Neural cell (in vitro differentiated cells): ENCODE measurements at regions not wholly inside any gene's neighbourhood (a gene's known extent, or its start where the extent isn't known, plus 50 kb on each side); places are given as distances from the start of the nearest gene placed in this dataset.

Experiments
- H2AFZ ChIP-seq: fragments of 200-600, 300-800 bp; sonication (generic), shearing (Covaris generic); 2 replicates; pipeline ENCODE4 v1.6.0; 2014; ENCODE audit warnings: low read depth, mild to moderate bottlenecking, antibody characterized with exemption, low read length, moderate library complexity
- H3F3A ChIP-seq: fragments of 200-600 bp; shearing (Covaris generic); 2 replicates; pipeline ENCODE4 v1.6.1; 2016; ENCODE audit warnings: mild to moderate bottlenecking, moderate library complexity, mixed read lengths, antibody characterized with exemption, low read length; ENCODE audit not compliant: insufficient read depth, poor library complexity, severe bottlenecking
- H3K27ac ChIP-seq: fragments of 200-600, 300-800 bp; sonication (generic), shearing (Covaris generic); 2 replicates; pipeline ENCODE4 v1.5.1; 2014; ENCODE audit warnings: mild to moderate bottlenecking, low read length, moderate library complexity
- H3K27me3 ChIP-seq: fragments of 300-800, 200-600 bp; sonication (generic), shearing (Covaris generic); 2 replicates; pipeline ENCODE4 v1.6.0; 2014; ENCODE audit warnings: mild to moderate bottlenecking, low read depth, low read length, moderate library complexity; ENCODE audit not compliant: insufficient read depth
- H3K36me3 ChIP-seq: fragments of 300-800, 200-600 bp; sonication (generic), shearing (Covaris generic); 2 replicates; pipeline ENCODE4 v1.5.1; 2014; ENCODE audit warnings: mild to moderate bottlenecking, antibody characterized with exemption, low read length, moderate library complexity; ENCODE audit not compliant: insufficient read depth
- H3K4me2 ChIP-seq: fragments of 300-800, 200-600 bp; sonication (generic), shearing (Covaris generic); 2 replicates; pipeline ENCODE4 v1.6.0; 2014; ENCODE audit warnings: mild to moderate bottlenecking, low read length
- H3K4me3 ChIP-seq: fragments of 300-800, 200-600 bp; sonication (generic), shearing (Covaris generic); 2 replicates; pipeline ENCODE4 v1.5.1; 2014; ENCODE audit warnings: mild to moderate bottlenecking, low read length, moderate library complexity
- H3K79me2 ChIP-seq: fragments of 200-600 bp; shearing (Covaris generic); replicated peaks from 2 replicates; pipeline ENCODE4 v1.6.0; 2014; ENCODE audit warnings: mild to moderate bottlenecking, low read length, moderate library complexity; ENCODE audit not compliant: insufficient read depth
- H3K9ac ChIP-seq: fragments of 300-800, 200-600 bp; sonication (generic), shearing (Covaris generic); 2 replicates; pipeline ENCODE4 v1.6.1; 2016; ENCODE audit warnings: mild to moderate bottlenecking, low read length, mixed read lengths
- H3K9me2 ChIP-seq: fragments of 200-600 bp; shearing (Covaris generic); 2 replicates; pipeline ENCODE4 v1.6.1; 2016; ENCODE audit warnings: mild to moderate bottlenecking, low read length, mixed read lengths; ENCODE audit not compliant: insufficient read depth
- H3K9me3 ChIP-seq: fragments of 200-600, 300-800 bp; sonication (generic), shearing (Covaris generic); 2 replicates; pipeline ENCODE4 v1.6.1; 2016; ENCODE audit warnings: mild to moderate bottlenecking, mixed run types, low read length, moderate library complexity, mixed read lengths
- H4K20me1 ChIP-seq: fragments of 200-600 bp; shearing (Covaris generic); 2 replicates; pipeline ENCODE4 v1.6.1; 2016; ENCODE audit warnings: mild to moderate bottlenecking, mixed run types; ENCODE audit not compliant: insufficient read depth
- CTCF ChIP-seq: fragments of 450-650 bp; IDR thresholded peaks from 2 replicates; pipeline ENCODE4 v1.5.1; 2014; ENCODE audit warnings: antibody characterized with exemption, mild to moderate bottlenecking, moderate library complexity; ENCODE audit not compliant: poor library complexity, severe bottlenecking
- EP300 ChIP-seq: fragments of 450-650 bp; conservative IDR thresholded peaks from 2 replicates; pipeline ENCODE4 v1.6.1; 2014; ENCODE audit warnings: antibody characterized with exemption, mild to moderate bottlenecking, moderate library complexity; ENCODE audit not compliant: poor library complexity, severe bottlenecking
- EZH2 ChIP-seq: fragments of 200-600, 300-800 bp; shearing (Covaris generic), sonication (generic); IDR thresholded peaks from 2 replicates; pipeline ENCODE4 v1.6.1; 2014; ENCODE audit warnings: antibody characterized with exemption, low read length, borderline replicate concordance, mild to moderate bottlenecking; ENCODE audit not compliant: insufficient read depth, poor library complexity, severe bottlenecking
- MXI1 ChIP-seq: fragments of 450-650 bp; conservative IDR thresholded peaks from 2 replicates; pipeline ENCODE4 v1.6.1; 2014; ENCODE audit warnings: antibody characterized with exemption, mild to moderate bottlenecking; ENCODE audit not compliant: poor library complexity, severe bottlenecking
- POLR2AphosphoS5 ChIP-seq: IDR thresholded peaks from 2 replicates; pipeline ENCODE4 v1.6.1; 2012
- RAD21 ChIP-seq: fragments of 450-650 bp; conservative IDR thresholded peaks from 2 replicates; pipeline ENCODE4 v1.6.1; 2014; ENCODE audit warnings: antibody characterized with exemption, mild to moderate bottlenecking, moderate library complexity
- SMC3 ChIP-seq: fragments of 450-650 bp; conservative IDR thresholded peaks from 2 replicates; pipeline ENCODE4 v1.6.1; 2014; ENCODE audit warnings: antibody characterized with exemption, mild to moderate bottlenecking, moderate library complexity; ENCODE audit not compliant: poor library complexity
- TAF1 ChIP-seq: IDR thresholded peaks from 2 replicates; pipeline ENCODE4 v1.6.1; 2012; ENCODE audit warnings: low read depth
- TF ChIP-seq, protein P1 (sequence below): IDR thresholded peaks from 2 replicates; pipeline ENCODE4 v1.6.1; 2012; ENCODE audit warnings: borderline replicate concordance

GRCh38 chr9:29882767-29883166, 2309.5 kb upstream of the C9orf72 start:
- no peak overlapping the region for H3K9ac ChIP-seq
- H3K36me3 ChIP-seq = no peaks in the 10 kb centered on the region
- no peaks in the 10 kb centered on the region for H4K20me1 ChIP-seq
- H3F3A ChIP-seq = no peaks in the 10 kb centered on the region
- no peaks in the 10 kb centered on the region for H3K9me2 ChIP-seq
- H2AFZ ChIP-seq = no peak overlapping the region
- H3K9me3 ChIP-seq = no peaks in the 10 kb centered on the region
- no peaks in the 10 kb centered on the region for H3K27me3 ChIP-seq
- no peaks in the 10 kb centered on the region for H3K79me2 ChIP-seq
- no peak overlapping the region for H3K4me3 ChIP-seq
- no peak overlapping the region for H3K27ac ChIP-seq
- TF ChIP-seq, protein P1, sequence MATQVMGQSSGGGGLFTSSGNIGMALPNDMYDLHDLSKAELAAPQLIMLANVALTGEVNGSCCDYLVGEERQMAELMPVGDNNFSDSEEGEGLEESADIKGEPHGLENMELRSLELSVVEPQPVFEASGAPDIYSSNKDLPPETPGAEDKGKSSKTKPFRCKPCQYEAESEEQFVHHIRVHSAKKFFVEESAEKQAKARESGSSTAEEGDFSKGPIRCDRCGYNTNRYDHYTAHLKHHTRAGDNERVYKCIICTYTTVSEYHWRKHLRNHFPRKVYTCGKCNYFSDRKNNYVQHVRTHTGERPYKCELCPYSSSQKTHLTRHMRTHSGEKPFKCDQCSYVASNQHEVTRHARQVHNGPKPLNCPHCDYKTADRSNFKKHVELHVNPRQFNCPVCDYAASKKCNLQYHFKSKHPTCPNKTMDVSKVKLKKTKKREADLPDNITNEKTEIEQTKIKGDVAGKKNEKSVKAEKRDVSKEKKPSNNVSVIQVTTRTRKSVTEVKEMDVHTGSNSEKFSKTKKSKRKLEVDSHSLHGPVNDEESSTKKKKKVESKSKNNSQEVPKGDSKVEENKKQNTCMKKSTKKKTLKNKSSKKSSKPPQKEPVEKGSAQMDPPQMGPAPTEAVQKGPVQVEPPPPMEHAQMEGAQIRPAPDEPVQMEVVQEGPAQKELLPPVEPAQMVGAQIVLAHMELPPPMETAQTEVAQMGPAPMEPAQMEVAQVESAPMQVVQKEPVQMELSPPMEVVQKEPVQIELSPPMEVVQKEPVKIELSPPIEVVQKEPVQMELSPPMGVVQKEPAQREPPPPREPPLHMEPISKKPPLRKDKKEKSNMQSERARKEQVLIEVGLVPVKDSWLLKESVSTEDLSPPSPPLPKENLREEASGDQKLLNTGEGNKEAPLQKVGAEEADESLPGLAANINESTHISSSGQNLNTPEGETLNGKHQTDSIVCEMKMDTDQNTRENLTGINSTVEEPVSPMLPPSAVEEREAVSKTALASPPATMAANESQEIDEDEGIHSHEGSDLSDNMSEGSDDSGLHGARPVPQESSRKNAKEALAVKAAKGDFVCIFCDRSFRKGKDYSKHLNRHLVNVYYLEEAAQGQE = no peak
- TF ChIP-seq TAF1 (no peak), EP300 (no peak), CTCF (no peak), POLR2AphosphoS5 (no peak), MXI1 (no peak), RAD21 (no peak), SMC3 (no peak)
- no peak overlapping the region for H3K4me2 ChIP-seq

GRCh38 chr9:29906065-29906464, 2332.8 kb upstream of the C9orf72 start:
- Histone ChIP-seq H3K9me3 (no peaks in the 10 kb centered on the region), H3K27ac (no peak overlapping the region), H3F3A (no peaks in the 10 kb centered on the region), H4K20me1 (no peaks in the 10 kb centered on the region), H3K9ac (no peak overlapping the region), H3K9me2 (no peaks in the 10 kb centered on the region), H3K4me2 (no peak overlapping the region), H3K27me3 (no peaks in the 10 kb centered on the region), H3K79me2 (no peaks in the 10 kb centered on the region), H3K4me3 (no peak overlapping the region), H3K36me3 (no peaks in the 10 kb centered on the region), H2AFZ (no peak overlapping the region)
- no peak for TF ChIP-seq CTCF
- TF ChIP-seq, protein P1 = no peak
- TF ChIP-seq MXI1 = no peak
- no peak for TF ChIP-seq SMC3
- TF ChIP-seq EZH2 = no peak
- TF ChIP-seq EP300 = no peak
- TF ChIP-seq POLR2AphosphoS5 = no peak
- no peak for TF ChIP-seq TAF1
- TF ChIP-seq RAD21 = no peak
